MCF 10A (cell line): ENCODE measurements at regions not wholly inside any gene's neighbourhood (a gene's known extent, or its start where the extent isn't known, plus 50 kb on each side); places are given as distances from the start of the nearest gene placed in this dataset.
"Not testable (repeated sequence)": the region's sequence is repeated elsewhere in the genome, so short reads cannot be mapped to it uniquely, and the experiment has no call there.

Experiments used
- BruUV-seq: library from RNA; stranded (reverse); fragments of 400-500 nt; replicated peaks from 2 replicates; lab custom pipeline; 2021; lab: Mats Ljungman, UMichigan
- CTCF ChIA-PET: fragments of 300-600 bp; sonication (Branson Sonifier 250); formaldehyde crosslinking; extraction: SDS; loops from one replicate; lab custom pipeline; 2021; ENCODE audit warnings: antibody characterized with exemption, inconsistent platforms; lab: Yijun Ruan, JAX
- POLR2A ChIA-PET: fragments of 300-600, 350-650 bp; sonication (Branson Sonifier 250); formaldehyde crosslinking; extraction: SDS; loops from one replicate; lab custom pipeline; 2020; ENCODE audit warnings: antibody characterized with exemption, inconsistent platforms; lab: Yijun Ruan, JAX
- DNase-seq: peaks from one replicate; pipeline ENCODE4 v3.0.0-alpha.2; 2018; ENCODE audit not compliant: unreplicated experiment
- H3K27ac Mint-ChIP-seq: one replicate; pipeline ENCODE4 v1.8.0; 2022; ENCODE audit warnings: mild to moderate bottlenecking, low read depth, mixed read lengths; ENCODE audit not compliant: unreplicated experiment
- H3K27me3 Mint-ChIP-seq: one replicate; pipeline ENCODE4 v1.8.0; 2022; ENCODE audit warnings: mixed read lengths; ENCODE audit not compliant: insufficient read depth, unreplicated experiment
- H3K36me3 Mint-ChIP-seq: one replicate; pipeline ENCODE4 v1.8.0; 2022; ENCODE audit warnings: mild to moderate bottlenecking, moderate library complexity, mixed read lengths; ENCODE audit not compliant: insufficient read depth, unreplicated experiment
- H3K4me1 Mint-ChIP-seq: one replicate; pipeline ENCODE4 v1.8.0; 2022; ENCODE audit warnings: mixed read lengths; ENCODE audit not compliant: insufficient read depth, unreplicated experiment
- H3K4me3 Mint-ChIP-seq: one replicate; pipeline ENCODE4 v1.8.0; 2022; ENCODE audit warnings: mild to moderate bottlenecking, moderate library complexity, mixed read lengths; ENCODE audit not compliant: unreplicated experiment
- H3K9me3 Mint-ChIP-seq: one replicate; pipeline ENCODE4 v1.8.0; 2022; ENCODE audit warnings: mixed read lengths; ENCODE audit not compliant: unreplicated experiment
- intact Hi-C: fragments of 100-400 bp; cut with micrococcal nuclease; formaldehyde crosslinking; loops from 2 replicates; pipeline ENCODE4 v1.14.1; 2022
- TF ChIP-seq, protein P1 (sequence below): fragments of 200-600 bp; IDR thresholded peaks from one replicate; pipeline ENCODE4 v1.8.0; 2022; ENCODE audit warnings: antibody characterized with exemption, mild to moderate bottlenecking; ENCODE audit not compliant: unreplicated experiment

DNA sequence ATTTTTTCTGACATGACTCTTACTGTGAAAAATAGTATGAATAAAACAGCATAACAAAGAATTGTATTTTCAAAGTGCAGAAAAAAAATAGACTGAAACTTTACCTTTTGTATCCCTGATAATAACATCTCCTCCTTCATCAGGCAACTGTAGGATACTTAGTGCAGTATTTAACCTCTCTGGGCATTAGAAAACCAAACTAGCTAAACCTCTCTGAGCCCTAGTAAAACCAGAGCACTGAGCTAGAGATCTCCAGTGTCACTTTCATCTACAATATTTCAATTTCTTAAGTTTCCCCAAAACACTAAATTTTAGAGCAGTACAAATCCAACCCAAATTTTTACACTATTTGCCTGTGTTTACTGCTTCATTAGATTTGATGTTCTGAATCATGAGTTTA is 594.0 kb upstream of the LINC00305 start:
- POLR2A ChIA-PET, result no interaction called here
- no peak overlapping the region for H3K27ac Mint-ChIP-seq
- no peaks in the 10 kb centered on the region for H3K4me1 Mint-ChIP-seq
- H3K4me3 Mint-ChIP-seq, result no peak overlapping the region
- TF ChIP-seq, protein P1, sequence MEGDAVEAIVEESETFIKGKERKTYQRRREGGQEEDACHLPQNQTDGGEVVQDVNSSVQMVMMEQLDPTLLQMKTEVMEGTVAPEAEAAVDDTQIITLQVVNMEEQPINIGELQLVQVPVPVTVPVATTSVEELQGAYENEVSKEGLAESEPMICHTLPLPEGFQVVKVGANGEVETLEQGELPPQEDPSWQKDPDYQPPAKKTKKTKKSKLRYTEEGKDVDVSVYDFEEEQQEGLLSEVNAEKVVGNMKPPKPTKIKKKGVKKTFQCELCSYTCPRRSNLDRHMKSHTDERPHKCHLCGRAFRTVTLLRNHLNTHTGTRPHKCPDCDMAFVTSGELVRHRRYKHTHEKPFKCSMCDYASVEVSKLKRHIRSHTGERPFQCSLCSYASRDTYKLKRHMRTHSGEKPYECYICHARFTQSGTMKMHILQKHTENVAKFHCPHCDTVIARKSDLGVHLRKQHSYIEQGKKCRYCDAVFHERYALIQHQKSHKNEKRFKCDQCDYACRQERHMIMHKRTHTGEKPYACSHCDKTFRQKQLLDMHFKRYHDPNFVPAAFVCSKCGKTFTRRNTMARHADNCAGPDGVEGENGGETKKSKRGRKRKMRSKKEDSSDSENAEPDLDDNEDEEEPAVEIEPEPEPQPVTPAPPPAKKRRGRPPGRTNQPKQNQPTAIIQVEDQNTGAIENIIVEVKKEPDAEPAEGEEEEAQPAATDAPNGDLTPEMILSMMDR, result no peak
- no peaks in the 10 kb centered on the region for H3K36me3 Mint-ChIP-seq
- no peak for DNase-seq
- H3K27me3 Mint-ChIP-seq, result peaks cover 11% of the 10 kb centered on the region
- intact Hi-C loops, result no loop called here
- CTCF ChIA-PET, result interaction anchor here (0.6 kb wide), 1 partner anchor 405 kb away, joined by 3 read pairs; no protein-coding TSS in a partner anchor
- BruUV-seq, result no TSS peak
- no peaks in the 10 kb centered on the region for H3K9me3 Mint-ChIP-seq

DNA sequence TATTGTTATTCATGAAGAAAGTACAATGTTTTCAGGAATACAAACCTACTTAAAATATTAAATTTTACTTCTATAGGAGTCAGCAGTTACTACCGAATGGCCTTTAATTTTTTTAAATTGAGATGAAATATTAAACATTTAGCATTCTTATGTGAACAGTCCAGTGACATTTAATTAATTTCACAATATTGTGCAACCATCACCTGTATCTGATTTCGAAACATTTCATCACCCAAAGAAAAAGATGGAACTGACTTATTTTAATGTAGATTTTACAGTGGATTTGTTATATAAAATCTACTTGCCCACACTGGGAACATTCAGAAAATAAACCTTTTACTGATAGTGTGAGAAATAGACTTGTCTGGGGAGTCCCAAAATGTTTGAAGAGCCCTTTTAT is 585.2 kb upstream of the LINC00305 start:
- Mint-ChIP-seq H3K9me3 (no peaks in the 10 kb centered on the region), H3K36me3 (no peaks in the 10 kb centered on the region), H3K27ac (no peak overlapping the region), H3K4me1 (no peaks in the 10 kb centered on the region), H3K27me3 (peaks cover 2% of the 10 kb centered on the region), H3K4me3 (no peak overlapping the region)
- ChIA-PET CTCF (no interaction called here), POLR2A (no interaction called here)
- DNase-seq, result peak; percentile 16
- TF ChIP-seq, protein P1, result no peak
- intact Hi-C loops, result no loop called here
- BruUV-seq, result no TSS peak

DNA sequence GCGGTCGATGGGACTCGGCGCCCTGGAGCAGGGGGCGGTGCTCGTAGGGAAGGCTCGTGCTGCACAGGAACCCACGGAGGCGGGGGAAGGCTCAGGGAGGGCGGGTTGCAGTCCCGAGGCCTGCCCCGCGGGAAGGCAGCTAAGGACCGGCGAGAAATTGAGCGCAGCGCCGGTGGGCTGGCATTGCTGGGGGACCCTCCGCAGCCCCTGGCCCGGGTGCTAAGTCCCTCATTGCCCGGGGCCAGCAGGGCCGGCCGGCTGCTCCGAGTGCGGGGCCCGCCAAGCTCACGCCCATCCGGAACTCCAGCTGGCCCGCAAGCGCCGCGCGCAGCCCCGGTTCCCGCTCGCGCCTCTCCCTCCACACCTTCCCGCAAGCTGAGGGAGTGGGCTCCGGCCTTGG is 576.8 kb upstream of the LINC00305 start:
- intact Hi-C loops, H3K36me3 Mint-ChIP-seq, DNase-seq, H3K9me3 Mint-ChIP-seq, H3K27ac Mint-ChIP-seq, POLR2A ChIA-PET, CTCF ChIA-PET, H3K4me3 Mint-ChIP-seq, BruUV-seq, H3K4me1 Mint-ChIP-seq: not testable (repeated sequence)
- peaks cover 18% of the 10 kb centered on the region for H3K27me3 Mint-ChIP-seq

DNA sequence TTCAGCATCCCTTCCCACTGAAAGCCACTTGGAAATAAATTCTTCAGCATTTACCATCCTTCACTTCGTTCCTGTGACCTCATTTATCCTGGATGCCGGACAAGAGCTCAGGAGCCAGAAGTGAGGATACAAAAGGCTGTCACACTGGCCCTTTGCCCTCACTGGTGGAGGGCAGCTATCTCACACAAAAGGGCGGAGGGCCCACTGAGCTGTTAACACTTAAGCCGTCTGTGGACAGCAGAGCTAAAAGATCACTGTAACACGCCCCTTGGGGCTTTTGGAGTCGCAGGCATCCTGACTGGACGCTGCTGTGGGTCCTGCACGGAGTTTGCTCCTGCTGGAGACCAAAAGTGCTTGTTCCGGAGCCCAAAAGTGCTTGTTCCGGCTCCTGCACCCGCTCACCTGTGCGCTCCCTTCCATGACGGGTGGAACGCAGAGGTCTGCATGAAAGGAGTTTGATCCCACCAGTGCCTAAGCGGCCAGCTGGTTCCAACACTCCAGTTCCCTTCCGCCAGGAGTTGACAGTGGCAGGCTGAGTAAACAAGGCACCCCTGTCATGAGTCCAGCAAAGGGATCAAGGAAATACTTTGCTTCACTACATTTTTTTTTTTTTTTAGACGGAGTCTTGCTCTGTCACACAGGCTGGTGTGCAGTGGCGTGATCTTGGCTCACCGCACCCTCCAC is 572.0 kb upstream of the LINC00305 start:
- TF ChIP-seq, protein P1, result no peak
- H3K4me1 Mint-ChIP-seq, result no peaks in the 10 kb centered on the region
- peaks cover 10% of the 10 kb centered on the region for H3K27me3 Mint-ChIP-seq
- DNase-seq, result no peak
- H3K4me3 Mint-ChIP-seq, result no peak overlapping the region
- ChIA-PET POLR2A (no interaction called here), CTCF (no interaction called here)
- no peak overlapping the region for H3K27ac Mint-ChIP-seq
- H3K9me3 Mint-ChIP-seq, result no peaks in the 10 kb centered on the region
- no peaks in the 10 kb centered on the region for H3K36me3 Mint-ChIP-seq
- intact Hi-C loops, result no loop called here
- BruUV-seq, result no TSS peak
